ENCODE measurements at regions not wholly inside any gene's neighbourhood (a gene's known extent, or its start where the extent isn't known, plus 50 kb on each side); places are given as distances from the start of the nearest gene placed in this dataset.
"Not testable (repeated sequence)": the region's sequence is repeated elsewhere in the genome, so short reads cannot be mapped to it uniquely, and the experiment has no call there.

GRCh38 chr10:7108141-7108540, 302.7 kb downstream of the SFMBT2 start:
- intact Hi-C loops (cut with DNase I): no loop called here

GRCh38 chr10:7107285-7107684, 303.5 kb downstream of the SFMBT2 start:
- intact Hi-C loops (cut with DNase I): no loop called here
- no peak for DNase-seq (ENCODE audit: missing footprints)
- ATAC-seq: no peak

More at GRCh38 chr10:7108141-7108540, 302.7 kb downstream of the SFMBT2 start:
- DNase-seq (ENCODE audit: missing footprints) (no peak), ATAC-seq (no peak)

GRCh38 chr10:7104379-7104778, 306.5 kb downstream of the SFMBT2 start:
- intact Hi-C loops (cut with DNase I): not testable (repeated sequence)

GRCh38 chr10:7102557-7103349, 308.1 kb downstream of the SFMBT2 start:
- DNase-seq (ENCODE audit: missing footprints) (no peak), ATAC-seq (no peak)
- intact Hi-C loops (cut with DNase I): no loop called here

More at GRCh38 chr10:7104379-7104778, 306.5 kb downstream of the SFMBT2 start:
- ATAC-seq; DNase-seq (ENCODE audit: missing footprints): not testable (repeated sequence)

- DNase-seq (ENCODE audit: missing footprints) (no peak), ATAC-seq (peak; percentile 92)
- intact Hi-C loops (cut with DNase I): no loop called here
Measured at GRCh38 chr10:7102084-7102483, 308.8 kb downstream of the SFMBT2 start.

GRCh38 chr10:7101451-7101850, 309.4 kb downstream of the SFMBT2 start:
- DNase-seq (ENCODE audit: missing footprints) (no peak), ATAC-seq (no peak)
- intact Hi-C loops (cut with DNase I): no loop called here

- intact Hi-C loops (cut with DNase I): no loop called here
- peak; percentile 35 for ATAC-seq
- no peak for DNase-seq (ENCODE audit: missing footprints)
Measured at GRCh38 chr10:7100032-7100702, 310.7 kb downstream of the SFMBT2 start.

GRCh38 chr10:7098160-7098762, 312.6 kb downstream of the SFMBT2 start:
- no peak for DNase-seq (ENCODE audit: missing footprints)
- no peak for ATAC-seq
- intact Hi-C loops (cut with DNase I): no loop called here

- intact Hi-C loops (cut with DNase I): no loop called here
- ATAC-seq: no peak
Measured at GRCh38 chr10:7094781-7095180, 316.1 kb downstream of the SFMBT2 start.

GRCh38 chr10:7093368-7093767, 317.5 kb downstream of the SFMBT2 start:
- ATAC-seq (no peak), DNase-seq (ENCODE audit: missing footprints) (no peak)
- intact Hi-C loops (cut with DNase I): no loop called here

More at GRCh38 chr10:7094781-7095180, 316.1 kb downstream of the SFMBT2 start:
- DNase-seq (ENCODE audit: missing footprints): no peak

- no peak for ATAC-seq
- intact Hi-C loops (cut with DNase I): no loop called here
- DNase-seq (ENCODE audit: missing footprints): no peak
Measured at GRCh38 chr10:7092603-7093002, 318.2 kb downstream of the SFMBT2 start.

GRCh38 chr10:7090529-7090928, 320.3 kb downstream of the SFMBT2 start:
- no peak for DNase-seq (ENCODE audit: missing footprints)
- ATAC-seq: no peak
- intact Hi-C loops (cut with DNase I): no loop called here

- peak; percentile 42 for ATAC-seq
- DNase-seq (ENCODE audit: missing footprints): no peak
- intact Hi-C loops (cut with DNase I): no loop called here
Measured at GRCh38 chr10:7085913-7086589, 324.8 kb downstream of the SFMBT2 start.

- intact Hi-C loops (cut with DNase I): no loop called here
- no peak for ATAC-seq
- DNase-seq (ENCODE audit: missing footprints): no peak
Measured at GRCh38 chr10:7085147-7085912, 325.5 kb downstream of the SFMBT2 start.

GRCh38 chr10:7084280-7085005, 326.4 kb downstream of the SFMBT2 start:
- ATAC-seq (no peak), DNase-seq (ENCODE audit: missing footprints) (no peak)
- intact Hi-C loops (cut with DNase I): no loop called here

- intact Hi-C loops (cut with DNase I): no loop called here
- no peak for ATAC-seq
- DNase-seq (ENCODE audit: missing footprints): no peak
Measured at GRCh38 chr10:7082967-7083366, 327.9 kb downstream of the SFMBT2 start.

GRCh38 chr10:7077880-7078279, 333.0 kb downstream of the SFMBT2 start:
- no peak for ATAC-seq
- intact Hi-C loops (cut with DNase I): no loop called here
- no peak for DNase-seq (ENCODE audit: missing footprints)

- intact Hi-C loops (cut with DNase I): no loop called here
- ATAC-seq: peak; percentile 65
- no peak for DNase-seq (ENCODE audit: missing footprints)
Measured at GRCh38 chr10:7075851-7076250, 335.0 kb downstream of the SFMBT2 start.
